A673 (cell line): ENCODE measurements at regions not wholly inside any gene's neighbourhood (a gene's known extent, or its start where the extent isn't known, plus 50 kb on each side); places are given as distances from the start of the nearest gene placed in this dataset.

Experiments used
- BruUV-seq: library from RNA; stranded (reverse); fragments of 400-500 nt; replicated peaks from 2 replicates; lab custom pipeline; 2021; lab: Mats Ljungman, UMichigan
- CTCF ChIA-PET: fragments of 300-600 bp; sonication (Branson Sonifier 250); formaldehyde crosslinking; loops from one replicate; lab custom pipeline; 2022; ENCODE audit warnings: antibody characterized with exemption; lab: Charles Lee
- POLR2A ChIA-PET: fragments of 300-600 bp; sonication (Branson Sonifier 250); formaldehyde crosslinking; loops from one replicate; lab custom pipeline; 2022; ENCODE audit warnings: antibody characterized with exemption; ENCODE audit not compliant: low non-redundant PET; lab: Charles Lee
- DNase-seq: peaks from one replicate; pipeline ENCODE4 v3.0.0-alpha.2; 2015; ENCODE audit warnings: low spot score
- H3K27ac ChIP-seq: fragments of 200-600 bp; sonication (generic); 2 replicates; pipeline ENCODE4 v1.5.1; 2016; ENCODE audit warnings: mixed run types, low read depth, mild to moderate bottlenecking, mixed read lengths, antibody characterized with exemption, low read length; ENCODE audit not compliant: poor library complexity, severe bottlenecking
- H3K27me3 ChIP-seq: fragments of 200-600 bp; sonication (generic); replicated peaks from 2 replicates; pipeline ENCODE4 v1.6.1; 2017; ENCODE audit warnings: mixed run types, low read depth, mild to moderate bottlenecking, mixed read lengths, antibody characterized with exemption, low read length; ENCODE audit not compliant: insufficient read depth, poor library complexity
- H3K36me3 ChIP-seq: fragments of 200-600 bp; sonication (generic); 2 replicates; pipeline ENCODE4 v1.6.1; 2016; ENCODE audit warnings: mixed run types, mild to moderate bottlenecking, mixed read lengths, antibody characterized with exemption, low read length; ENCODE audit not compliant: insufficient read depth, poor library complexity, severe bottlenecking
- H3K4me1 ChIP-seq: fragments of 200-600 bp; sonication (generic); 2 replicates; pipeline ENCODE4 v1.6.1; 2017; ENCODE audit warnings: mixed run types, mild to moderate bottlenecking, mixed read lengths, antibody characterized with exemption, low read length; ENCODE audit not compliant: insufficient read depth, poor library complexity, severe bottlenecking
- H3K4me3 ChIP-seq: fragments of 200-600 bp; sonication (generic); 2 replicates; pipeline ENCODE4 v1.5.1; 2016; ENCODE audit warnings: low read depth, mixed run types, mild to moderate bottlenecking, mixed read lengths, low read length; ENCODE audit not compliant: poor library complexity, severe bottlenecking
- H3K9me3 ChIP-seq: fragments of 200-600 bp; sonication (generic); 2 replicates; pipeline ENCODE4 v1.6.1; 2016; ENCODE audit warnings: mixed run types, low read depth, mild to moderate bottlenecking, mixed read lengths, antibody characterized with exemption, low read length; ENCODE audit not compliant: poor library complexity, severe bottlenecking
- CTCF ChIP-seq: fragments of 300-800, 200-600 bp; sonication (generic); conservative IDR thresholded peaks from 2 replicates; pipeline ENCODE4 v1.5.1; 2017; ENCODE audit warnings: low read depth, mild to moderate bottlenecking, antibody characterized with exemption, low read length, moderate library complexity, mixed read lengths
- EZH2 ChIP-seq: fragments of 200-600 bp; sonication (generic); IDR thresholded peaks from 2 replicates; pipeline ENCODE4 v1.6.1; 2017; ENCODE audit warnings: borderline replicate concordance, low read depth, mild to moderate bottlenecking, mixed read lengths, antibody characterized with exemption, low read length; ENCODE audit not compliant: poor library complexity, severe bottlenecking
- intact Hi-C: fragments of 100-400 bp; cut with micrococcal nuclease; formaldehyde crosslinking; loops from one replicate; pipeline ENCODE4 v1.10.0; 2022; ENCODE audit not compliant: unreplicated experiment

GRCh38 chr12:69008520-69008919, 75.5 kb upstream of the CPM start:
- H3K27ac ChIP-seq: no peak overlapping the region
- DNase-seq: no peak
- H3K4me3 ChIP-seq: no peak overlapping the region
- ChIA-PET POLR2A (no interaction called here), CTCF (no interaction called here)
- intact Hi-C loops: no loop called here
- TF ChIP-seq EZH2 (no peak), CTCF (no peak)
- peaks cover 14% of the 10 kb centered on the region for H3K4me1 ChIP-seq
- no peaks in the 10 kb centered on the region for H3K9me3 ChIP-seq
- BruUV-seq: no TSS peak
- no peaks in the 10 kb centered on the region for H3K27me3 ChIP-seq
- no peaks in the 10 kb centered on the region for H3K36me3 ChIP-seq

GRCh38 chr12:69014047-69014446, 81.1 kb upstream of the CPM start:
- CTCF ChIA-PET: no interaction called here
- H3K27me3 ChIP-seq: no peaks in the 10 kb centered on the region
- POLR2A ChIA-PET: no interaction called here
- intact Hi-C loops: no loop called here
- BruUV-seq: no TSS peak
- no peak for DNase-seq
- no peak overlapping the region for H3K27ac ChIP-seq
- H3K9me3 ChIP-seq: no peaks in the 10 kb centered on the region
- no peaks in the 10 kb centered on the region for H3K4me1 ChIP-seq
- H3K36me3 ChIP-seq: no peaks in the 10 kb centered on the region
- TF ChIP-seq CTCF (no peak), EZH2 (no peak)
- H3K4me3 ChIP-seq: no peak overlapping the region

- Histone ChIP-seq H3K36me3 (no peaks in the 10 kb centered on the region), H3K4me3 (no peak overlapping the region), H3K27ac (no peak overlapping the region), H3K27me3 (no peaks in the 10 kb centered on the region), H3K4me1 (no peaks in the 10 kb centered on the region), H3K9me3 (no peaks in the 10 kb centered on the region)
- BruUV-seq: no TSS peak
- TF ChIP-seq CTCF (no peak), EZH2 (no peak)
- ChIA-PET CTCF (no interaction called here), POLR2A (no interaction called here)
- intact Hi-C loops: no loop called here
- no peak for DNase-seq
These were observed 82.0 kb upstream of the CPM start for GRCh38 chr12:69015017-69015416.
